GM18498 (cell line): ENCODE measurements at regions not wholly inside any gene's neighbourhood (a gene's known extent, or its start where the extent isn't known, plus 50 kb on each side); places are given as distances from the start of the nearest gene placed in this dataset.
"Not testable (repeated sequence)": the region's sequence is repeated elsewhere in the genome, so short reads cannot be mapped to it uniquely, and the experiment has no call there.

Experiments
- ATAC-seq: cut with Tn5 transposase; IDR thresholded peaks from one replicate; pipeline ENCODE4 v1.9.1; 2021; ENCODE audit warnings: mild to moderate bottlenecking, moderate library complexity; ENCODE audit not compliant: unreplicated experiment

DNA sequence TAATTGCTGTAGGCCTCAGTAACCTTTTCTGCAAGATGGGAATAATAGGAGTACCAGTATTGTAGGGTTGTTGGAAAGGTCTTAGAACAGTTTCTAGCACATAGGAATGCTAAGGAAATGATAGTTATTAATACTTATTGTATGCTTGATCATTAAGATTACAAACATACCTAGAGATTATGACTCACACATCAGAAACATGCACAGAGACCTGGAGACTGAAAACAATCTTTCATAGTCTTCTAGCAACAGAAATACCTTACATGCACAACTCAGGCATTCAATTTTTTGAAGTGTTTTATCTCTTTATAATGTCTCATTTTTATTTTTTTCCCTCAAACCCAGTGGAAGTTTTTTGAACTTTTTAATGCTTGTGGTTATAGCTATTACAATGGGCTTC is 104.4 kb upstream of the ZBTB20 start:
- ATAC-seq = no peak

DNA sequence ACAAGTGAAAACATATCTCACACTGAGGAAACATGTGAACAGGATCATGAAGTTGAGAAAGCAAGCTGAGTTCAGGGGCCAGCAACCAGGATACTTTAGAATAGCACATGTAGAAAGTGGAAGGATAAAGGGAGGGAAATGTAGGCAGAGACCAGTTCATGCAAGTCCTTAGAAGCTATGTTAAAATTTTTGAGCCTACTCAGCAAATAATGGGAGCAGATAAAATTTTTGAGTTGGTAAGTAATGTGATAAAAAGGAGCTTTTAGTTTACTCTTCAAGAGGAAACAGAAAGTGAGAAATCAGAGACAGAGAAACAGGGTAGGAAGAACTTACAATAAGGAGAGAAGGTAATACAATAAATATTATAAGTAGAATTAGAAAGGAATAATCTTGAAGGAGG is 105.6 kb upstream of the ZBTB20 start:
- ATAC-seq = no peak

DNA sequence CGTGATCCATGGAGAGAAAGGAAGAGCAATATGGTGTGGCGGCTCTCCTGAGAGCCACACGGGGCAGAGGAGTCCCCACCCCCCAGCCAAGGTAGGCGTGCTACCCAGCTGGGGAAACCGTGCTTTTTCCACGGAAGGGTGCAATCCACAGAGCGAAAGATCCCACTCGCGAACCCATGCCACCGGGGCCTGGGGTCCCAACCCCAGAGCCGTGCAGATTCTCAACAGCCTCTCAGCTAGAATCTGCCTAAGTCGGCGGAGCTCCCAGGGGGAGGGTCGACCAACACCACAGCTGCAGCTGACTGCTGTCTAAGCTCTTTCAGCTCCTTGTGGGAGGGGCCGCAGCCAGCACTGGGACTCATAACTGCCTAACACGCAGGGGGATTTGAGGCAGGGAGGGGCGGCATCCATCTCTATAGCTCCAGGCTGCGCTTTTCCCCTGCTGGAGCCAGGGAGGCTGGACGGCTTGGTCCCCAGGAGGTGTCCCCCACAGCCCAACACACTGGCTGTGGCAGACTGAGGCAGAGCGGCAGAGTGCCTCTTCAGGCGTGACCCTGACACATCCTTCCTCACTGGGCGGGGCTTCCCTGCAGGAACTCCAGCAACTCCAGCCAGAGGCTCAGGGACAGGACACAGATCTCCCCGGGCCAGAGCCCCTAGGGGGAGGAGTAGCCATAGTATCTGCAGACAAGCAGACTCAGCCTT is 107.6 kb upstream of the ZBTB20 start:
- no peak for ATAC-seq

DNA sequence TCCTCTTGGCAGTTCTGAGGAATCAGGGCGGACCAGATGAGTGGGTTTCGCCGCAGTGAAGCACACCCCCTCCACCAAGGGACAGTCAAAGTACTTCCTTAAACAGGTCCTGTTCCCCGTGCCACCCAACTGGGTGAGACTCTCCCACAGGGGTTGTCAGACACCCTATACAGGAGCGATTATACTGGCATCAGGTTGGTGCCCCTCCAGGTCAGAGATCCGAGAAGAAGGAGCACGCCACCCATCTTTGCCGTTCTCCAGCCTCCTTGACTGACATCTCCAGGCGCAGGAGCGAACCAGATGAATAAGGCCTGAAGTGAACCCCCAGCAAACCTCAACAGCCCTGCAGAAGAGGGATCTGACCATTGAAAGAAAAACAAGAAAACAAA is 108.1 kb upstream of the ZBTB20 start:
- no peak for ATAC-seq

DNA sequence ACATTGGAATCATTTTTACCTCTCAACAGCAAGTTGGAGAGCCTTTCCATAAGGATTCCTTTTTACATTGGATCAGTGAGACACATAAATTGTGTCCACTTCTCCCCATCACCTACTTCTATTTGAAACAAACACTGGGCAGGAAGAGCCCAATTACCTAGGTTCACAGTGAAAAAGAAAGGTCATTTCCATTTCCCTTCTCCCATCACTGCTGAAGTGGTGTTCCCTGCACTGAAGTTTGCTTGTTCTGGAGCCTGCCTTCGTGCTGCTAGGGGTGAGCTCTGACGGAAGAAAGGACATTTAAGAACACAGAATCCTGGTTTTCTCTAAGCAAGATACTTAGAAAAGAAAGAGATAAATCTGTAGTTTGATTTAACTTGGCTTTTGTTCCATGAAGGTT is 123.8 kb upstream of the ZBTB20 start:
- no peak for ATAC-seq

DNA sequence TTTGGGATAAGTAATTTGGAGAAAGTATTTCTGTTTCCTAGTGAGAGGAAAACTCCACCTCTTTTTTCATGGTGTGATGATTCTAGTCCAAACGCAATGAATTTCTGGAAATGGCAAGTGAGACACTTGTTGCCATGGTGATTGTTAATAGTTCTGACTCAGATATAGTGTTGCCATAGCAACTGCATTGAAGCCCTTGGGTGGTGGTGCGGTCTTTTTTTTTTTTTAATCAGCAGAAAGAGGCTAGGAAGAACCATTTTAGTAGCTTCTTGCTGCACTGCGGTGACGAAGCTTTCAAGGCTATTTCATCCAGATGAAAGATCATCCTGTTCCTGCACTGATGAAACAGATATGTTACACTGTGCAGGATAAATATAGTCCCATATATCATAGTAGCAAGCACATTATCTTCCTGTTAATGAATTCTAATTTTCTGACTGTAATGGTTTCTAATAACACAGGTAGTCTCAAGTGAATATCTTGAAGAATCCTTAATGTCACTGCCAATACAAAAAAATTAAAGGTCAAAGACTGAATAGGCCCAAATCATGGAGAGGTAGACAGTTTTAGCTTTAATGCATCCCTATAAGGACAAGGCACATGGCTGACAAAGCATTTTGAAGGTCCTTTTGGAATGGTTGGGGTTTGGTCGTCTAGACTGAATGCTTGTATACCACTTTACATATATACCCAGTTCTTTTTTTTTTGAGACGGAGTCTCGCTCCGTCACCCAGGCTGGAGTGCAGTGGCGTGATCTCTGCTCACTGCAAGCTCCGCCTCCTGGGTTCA is 125.1 kb upstream of the ZBTB20 start:
- ATAC-seq = no peak

DNA sequence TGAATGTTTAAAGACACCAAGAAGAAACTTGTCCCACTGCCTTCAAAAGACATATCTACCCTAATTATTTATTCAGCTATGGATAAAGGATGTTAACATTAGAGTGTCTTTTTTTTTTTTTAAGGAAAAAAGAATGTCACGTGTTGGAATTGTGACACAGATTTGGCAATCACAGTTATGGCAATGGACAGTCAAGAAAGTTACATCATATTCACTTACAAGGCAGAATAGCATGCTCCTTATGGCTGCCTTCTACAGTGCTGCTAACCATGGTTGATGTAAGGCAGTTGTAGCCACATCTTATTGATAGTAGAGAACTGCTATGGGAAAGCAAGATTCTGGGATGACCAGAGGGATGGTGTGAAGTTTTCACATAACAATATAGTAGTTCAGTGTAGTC is 128.8 kb upstream of the ZBTB20 start:
- no peak for ATAC-seq

DNA sequence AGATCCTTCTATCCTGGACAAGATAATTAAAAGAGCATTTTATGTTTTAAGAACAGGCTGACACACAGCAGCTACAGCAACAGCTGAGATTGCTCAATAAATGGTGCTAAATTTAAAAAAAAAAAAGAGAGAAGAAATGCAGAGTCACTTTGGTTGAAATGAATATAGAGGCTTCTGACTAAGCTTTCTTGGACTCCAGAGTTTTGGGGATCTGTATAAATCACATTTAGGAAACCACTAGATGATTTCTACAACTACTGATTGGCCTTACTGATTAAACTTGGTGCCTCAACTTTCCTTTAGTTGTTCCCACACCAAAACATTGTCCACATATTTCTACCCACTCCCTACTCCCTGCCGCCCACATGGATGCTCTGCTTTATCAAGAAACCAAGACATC is 132.9 kb upstream of the ZBTB20 start:
- no peak for ATAC-seq

DNA sequence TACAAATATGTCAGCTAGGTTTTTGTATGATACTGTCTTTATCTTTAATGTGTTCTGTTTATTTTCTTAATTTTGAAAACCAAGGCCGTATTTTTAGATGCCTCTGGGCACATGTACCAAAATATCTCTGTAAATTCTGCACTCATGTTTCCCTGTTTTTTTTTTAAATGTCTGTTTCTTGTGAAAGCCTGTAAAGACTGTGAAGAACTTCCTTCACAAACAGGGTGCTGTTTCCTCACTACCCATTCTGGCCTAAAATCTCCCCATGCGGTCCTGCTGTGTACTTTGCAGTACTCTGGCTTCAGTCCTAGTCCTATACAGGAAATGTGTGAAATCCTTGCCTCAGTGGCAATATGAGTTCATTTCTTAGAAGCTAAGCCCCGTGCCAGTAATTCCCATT is 133.4 kb upstream of the ZBTB20 start:
- no peak for ATAC-seq

DNA sequence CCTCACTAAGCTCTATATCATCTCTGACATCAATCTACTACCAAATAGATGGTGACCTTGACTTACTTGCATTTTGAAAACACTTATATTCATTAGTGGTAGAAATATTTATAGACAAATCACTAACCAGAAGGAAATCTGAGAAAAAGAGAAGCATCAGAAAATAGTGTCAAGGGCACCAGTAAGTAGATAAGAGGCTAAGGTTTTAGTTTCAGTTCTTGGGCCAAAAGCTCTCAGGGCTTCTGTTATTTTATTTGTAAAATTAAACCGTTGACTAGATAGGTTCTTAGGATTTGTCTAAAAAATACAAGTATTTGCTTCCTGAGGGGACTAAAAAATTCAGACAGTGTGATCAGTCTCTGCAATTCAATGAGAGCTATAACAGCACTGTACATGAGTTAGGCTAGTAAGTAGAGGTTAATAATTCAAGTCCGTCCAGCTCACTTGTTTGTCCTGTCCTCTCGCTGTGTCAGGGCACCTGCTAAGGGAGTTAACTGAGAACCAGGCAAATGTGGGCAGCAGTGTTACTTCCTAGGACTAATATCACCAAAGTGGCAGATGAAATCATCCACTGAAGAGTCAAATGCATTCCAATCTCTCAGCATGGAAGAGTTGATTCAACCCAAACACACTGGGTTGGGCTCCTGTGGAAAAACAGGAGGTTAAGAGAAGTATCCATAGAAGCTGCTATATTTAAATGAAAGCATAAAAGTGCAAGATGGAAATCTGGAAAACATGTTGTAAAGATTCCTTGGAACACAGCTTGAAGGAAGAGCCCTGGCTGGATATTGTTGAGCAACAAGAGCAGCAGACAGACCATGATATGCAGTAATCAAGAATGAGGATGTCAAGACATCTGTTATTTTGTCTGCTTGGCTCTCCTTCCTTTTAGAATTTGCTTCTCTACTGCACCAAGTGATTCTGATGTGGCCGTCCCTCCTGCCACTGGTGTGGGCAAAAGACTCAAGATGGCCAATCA is 134.9 kb upstream of the ZBTB20 start:
- no peak for ATAC-seq

DNA sequence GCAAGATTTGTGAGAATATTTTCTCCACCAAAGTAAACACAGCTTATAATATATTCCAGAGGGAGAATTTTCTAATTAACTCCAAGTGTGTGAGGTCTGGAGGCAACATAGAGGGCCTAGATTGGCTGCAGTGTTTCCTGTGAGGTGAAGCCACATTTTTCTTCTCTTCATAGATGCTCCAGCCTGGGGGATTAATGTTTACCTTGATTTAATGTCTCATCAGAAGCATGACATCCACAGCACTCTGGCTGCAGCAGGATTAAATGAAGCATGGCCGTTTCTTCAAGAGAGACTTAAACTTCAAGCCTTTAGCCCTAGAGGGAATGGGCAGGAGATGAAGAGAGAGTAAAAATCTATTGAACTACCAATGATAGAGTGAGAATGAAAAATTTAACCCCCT is 137.9 kb upstream of the ZBTB20 start:
- ATAC-seq = no peak

DNA sequence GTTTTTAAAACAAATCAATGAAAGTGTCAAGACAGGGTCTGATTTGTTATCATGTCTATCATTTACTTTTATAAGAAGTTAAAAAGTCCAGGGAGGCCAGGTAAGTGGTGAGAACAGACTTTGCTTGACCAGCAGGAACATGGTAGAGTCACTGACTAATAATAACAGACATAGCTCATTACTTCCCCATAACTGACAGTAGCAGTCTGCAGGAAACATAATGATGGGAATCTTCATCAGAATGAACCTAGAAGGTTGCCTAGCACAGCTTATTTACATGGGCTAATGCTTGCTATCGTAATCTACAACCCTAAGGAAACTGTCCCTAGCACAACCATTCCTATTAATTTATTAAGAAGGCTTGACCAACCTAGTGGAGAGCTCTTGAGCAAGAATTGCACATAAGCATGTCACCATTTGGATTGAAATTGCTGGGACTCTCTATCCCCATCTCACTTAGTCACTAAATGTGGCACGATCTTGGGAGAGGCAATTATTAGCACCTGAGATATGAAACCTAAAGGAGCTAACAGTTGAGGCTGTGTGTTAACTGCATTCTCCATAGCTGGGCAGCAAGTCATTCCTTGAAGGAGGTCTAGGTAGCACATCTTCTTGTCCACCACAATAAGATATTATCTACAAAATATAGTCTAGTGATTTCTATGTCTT is 139.6 kb upstream of the ZBTB20 start:
- ATAC-seq = no peak

DNA sequence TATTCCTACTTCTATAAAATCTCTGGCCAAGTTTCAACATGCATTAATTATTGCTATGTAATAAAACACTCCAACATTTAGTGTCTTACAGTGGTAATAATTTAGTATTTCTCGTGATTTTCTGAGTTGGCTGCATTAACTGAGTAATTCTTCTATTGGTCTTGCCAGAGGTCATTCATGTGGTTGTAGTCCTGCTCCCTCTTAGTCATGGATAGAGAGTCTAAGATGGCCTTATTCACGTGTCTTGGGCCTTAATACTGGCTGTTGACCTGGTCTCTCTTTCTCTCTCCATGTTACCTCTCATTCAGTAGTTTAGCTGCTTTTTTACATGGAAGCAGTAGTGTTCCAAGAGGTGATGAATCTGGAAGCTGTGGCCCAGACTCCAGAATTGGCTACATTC is 140.1 kb upstream of the ZBTB20 start:
- ATAC-seq = no peak

DNA sequence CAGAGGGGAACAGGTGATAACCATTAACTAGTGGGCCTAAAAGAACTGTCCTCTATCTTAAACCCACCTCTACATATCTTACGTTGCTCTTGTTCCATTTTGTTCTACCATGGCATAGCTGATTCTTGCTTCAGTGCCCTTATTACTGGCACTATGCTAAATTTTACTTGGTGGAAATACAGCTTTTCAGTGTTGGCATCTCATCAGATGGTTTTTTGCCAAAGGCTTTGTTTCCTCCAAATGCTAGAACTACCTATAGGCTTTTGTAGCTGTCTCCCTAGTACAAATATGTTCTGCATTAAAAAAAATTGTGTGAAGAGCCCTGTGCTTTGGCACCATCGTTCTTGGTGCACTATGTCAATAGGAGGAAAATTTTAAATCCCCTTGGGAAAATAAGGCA is 145.0 kb upstream of the ZBTB20 start:
- ATAC-seq = no peak

DNA sequence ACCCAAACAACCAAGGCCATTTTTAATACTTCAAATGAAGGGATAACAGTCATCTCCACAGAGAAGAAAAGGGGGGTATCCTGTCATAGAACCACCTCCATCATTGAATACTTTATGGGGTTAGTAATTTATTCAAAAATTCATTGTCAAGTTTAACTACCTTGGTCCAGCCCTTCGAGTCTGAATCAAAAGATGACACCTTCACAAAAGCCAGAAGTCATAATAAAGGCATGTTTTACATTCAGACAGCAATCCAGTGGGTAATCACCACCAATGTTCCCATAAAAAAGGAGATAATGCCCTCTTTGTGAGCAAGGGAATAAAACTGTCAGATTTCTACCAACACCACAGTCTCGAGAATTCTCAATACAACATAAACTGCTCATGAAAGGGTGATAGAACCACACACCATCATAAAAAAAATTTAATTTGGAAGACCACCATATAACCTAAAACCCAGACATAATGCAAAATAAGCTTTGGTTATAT is 145.6 kb upstream of the ZBTB20 start:
- no peak for ATAC-seq

DNA sequence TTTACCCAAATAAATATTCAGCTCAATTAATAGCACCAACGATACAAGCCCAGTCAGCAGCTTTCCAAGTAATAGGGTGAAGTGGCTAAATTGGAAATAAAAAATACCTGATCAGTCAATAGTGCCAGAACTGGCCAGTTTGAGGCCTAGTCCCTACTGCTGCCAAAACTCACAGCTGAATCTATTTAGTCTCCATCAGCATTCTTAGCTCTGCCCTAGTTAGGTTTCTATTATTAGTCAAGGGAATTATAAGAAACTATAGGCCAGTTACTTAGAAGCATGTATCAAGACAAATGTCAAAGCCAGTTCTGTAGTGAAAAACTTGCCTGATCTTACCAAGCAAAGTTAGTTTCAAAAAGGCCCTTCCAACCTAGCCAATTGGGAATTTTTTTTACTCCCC is 146.2 kb upstream of the ZBTB20 start:
- no peak for ATAC-seq

DNA sequence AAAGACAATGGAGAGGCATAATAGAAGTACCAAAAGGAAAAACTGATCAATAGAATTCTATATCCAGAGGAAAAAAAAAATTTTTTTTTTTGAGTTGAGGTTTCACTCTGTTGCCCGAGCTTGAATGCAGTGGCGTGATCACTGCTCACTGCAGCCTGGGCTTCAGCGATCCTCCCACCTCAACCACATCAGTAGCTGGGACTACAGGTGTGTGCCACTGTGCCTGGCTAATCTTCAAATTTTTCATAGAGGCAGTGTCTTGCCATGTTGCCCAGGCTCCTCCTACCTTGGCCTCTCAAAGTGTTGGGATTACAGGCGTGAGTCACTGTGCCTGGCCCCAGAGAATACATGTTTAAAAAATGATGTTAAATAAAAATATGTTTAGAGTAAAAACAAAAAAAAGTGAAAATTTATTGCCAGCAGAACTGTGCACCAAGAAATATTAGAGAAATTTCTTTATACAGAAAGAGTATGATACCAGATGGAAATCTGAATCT is 154.3 kb upstream of the ZBTB20 start:
- ATAC-seq = no peak

DNA sequence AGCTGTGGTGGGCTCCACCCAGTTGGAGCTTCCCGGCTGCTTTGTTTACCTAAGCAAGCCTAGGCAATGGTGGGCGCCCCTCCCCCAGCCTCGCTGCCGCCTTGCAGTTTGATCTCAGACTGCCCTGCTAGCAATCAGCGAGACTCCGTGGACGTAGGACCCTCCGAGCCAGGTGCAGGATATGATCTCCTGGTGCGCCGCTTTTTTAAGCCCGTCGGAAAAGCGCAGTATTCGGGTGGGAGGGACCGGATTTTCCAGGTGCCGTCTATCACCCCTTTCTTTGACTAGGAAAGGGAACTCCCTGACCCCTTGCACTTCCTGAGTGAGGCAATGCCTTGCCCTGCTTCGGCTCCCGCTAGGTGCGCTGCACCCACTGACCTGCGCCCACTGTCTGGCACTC is 170.9 kb upstream of the ZBTB20 start:
- ATAC-seq = not testable (repeated sequence)

DNA sequence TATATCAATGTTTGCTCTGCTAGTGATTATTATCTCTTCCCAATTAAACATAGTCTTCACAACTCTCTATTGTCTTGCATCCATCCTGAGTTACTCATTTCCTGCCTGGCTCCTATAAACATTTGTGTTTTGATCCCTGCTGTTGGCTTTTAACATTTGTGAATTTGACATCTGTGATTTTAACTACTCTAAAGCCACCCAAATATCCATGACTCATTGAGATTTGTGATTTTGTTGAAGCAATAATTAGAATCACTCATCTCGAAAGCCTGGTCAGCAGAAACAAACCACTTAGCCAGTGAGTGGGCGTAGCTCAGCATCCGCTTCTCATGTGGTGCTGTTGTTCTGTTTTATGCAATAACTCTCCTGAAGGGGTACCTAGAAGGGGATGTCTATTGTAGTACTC is 174.3 kb upstream of the ZBTB20 start:
- no peak for ATAC-seq

DNA sequence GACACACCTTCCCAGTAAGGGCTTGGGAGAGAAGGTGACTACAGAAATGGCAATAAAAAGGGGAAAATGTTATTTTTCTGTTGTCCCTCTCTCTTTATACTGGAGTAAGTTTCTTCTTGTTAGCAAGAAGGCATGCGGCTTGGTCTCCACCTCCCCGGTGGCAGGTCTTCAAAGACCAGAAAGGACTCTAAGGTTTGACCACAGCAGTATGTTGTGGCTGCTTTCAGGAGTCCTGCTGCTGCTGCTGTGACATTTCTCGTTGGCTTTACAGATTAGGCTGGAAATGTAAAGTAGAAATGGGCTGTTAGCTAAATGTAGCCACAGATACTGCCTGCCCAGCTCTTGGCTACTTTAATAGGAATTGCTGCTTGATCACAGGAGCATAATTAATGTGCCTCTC is 175.8 kb upstream of the ZBTB20 start:
- ATAC-seq = no peak

DNA sequence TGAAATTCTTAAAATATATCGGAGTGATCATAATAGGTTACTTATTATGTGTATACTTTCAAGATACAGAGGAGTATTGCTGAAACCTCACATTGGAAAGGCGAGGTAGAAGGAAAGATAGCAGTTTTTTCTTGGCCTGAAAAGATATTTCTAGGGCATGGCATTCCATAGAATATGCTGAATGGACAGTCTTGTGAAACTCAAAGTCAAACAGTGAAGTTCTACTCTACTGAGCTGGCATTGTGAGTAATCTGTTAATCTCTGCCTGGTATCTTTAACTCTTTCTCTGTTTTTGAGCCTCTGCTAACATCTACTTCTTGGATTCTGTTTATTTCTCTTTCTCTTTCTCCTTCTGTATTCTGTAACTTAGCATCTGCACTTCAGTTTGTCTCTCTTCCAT is 176.3 kb upstream of the ZBTB20 start:
- ATAC-seq = no peak
